Thyroid gland (tissue), 4 donors: ENCODE measurements at regions not wholly inside any gene's neighbourhood (a gene's known extent, or its start where the extent isn't known, plus 50 kb on each side); places are given as distances from the start of the nearest gene placed in this dataset.

Source experiments
- DNase-seq, 2 donors: peaks; one replicate each; pipeline ENCODE4 v3.0.0-alpha.2; 2019
- H3K27ac ChIP-seq, 3 donors: fragments of 200-600 bp; sonication (generic); 1 replicate in 2 of 3; 2 replicates in 1 of 3; pipeline ENCODE4 v1.5.1; 2016 to 2019; ENCODE audit warnings: mild to moderate bottlenecking in 1 of 3, moderate library complexity in 1 of 3
- H3K27me3 ChIP-seq: fragments of 200-600 bp; sonication (generic); one replicate; pipeline ENCODE4 v1.5.1; 2019
- H3K36me3 ChIP-seq, 2 donors: fragments of 200-600 bp; sonication (generic); one replicate each; pipeline ENCODE4 v1.5.1; 2016 to 2019
- H3K4me1 ChIP-seq, 2 donors: fragments of 200-600 bp; sonication (generic); one replicate each; pipeline ENCODE4 v1.5.1; 2017 to 2019
- H3K4me3 ChIP-seq, 3 donors: fragments of 200-600 bp; sonication (generic); replicated peaks in 1 of 3; 1 replicate in 2 of 3; 2 replicates in 1 of 3; pipeline ENCODE4 v1.5.1; 2016; ENCODE audit warnings: mild to moderate bottlenecking in 1 of 3
- H3K9me3 ChIP-seq: fragments of 200-600 bp; sonication (generic); one replicate; pipeline ENCODE4 v1.5.1; 2017
- POLR2A ChIP-seq, 2 donors: fragments of 450-650 bp; IDR thresholded peaks; one replicate each; pipeline ENCODE4 v1.6.1; 2017; ENCODE audit warnings: antibody characterized with exemption in 2 of 2, mild to moderate bottlenecking in 2 of 2, moderate library complexity in 1 of 2
- WGBS, 2 donors: methylation state at CpG; one replicate each; pipeline ENCODE4 v1.1.5; 2017; 5-methylcytosine and 5-hydroxymethylcytosine counted together
- intact Hi-C: fragments of 100-400 bp; cut with DNase I; formaldehyde crosslinking; loops from one replicate; pipeline ENCODE4 v1.15.1; 2023
- TF ChIP-seq, protein P1 (sequence below), 6 experiments: fragments of 200-600 bp in 3 of 6; fragments of 450-650 bp in 3 of 6; sonication (generic) in 3 of 6; IDR thresholded peaks; one replicate each; pipeline ENCODE4 v1.5.1; 2016 to 2019; ENCODE audit warnings: antibody characterized with exemption in 6 of 6, mild to moderate bottlenecking in 2 of 6, inconsistent platforms in 1 of 6, moderate library complexity in 1 of 6

DNA sequence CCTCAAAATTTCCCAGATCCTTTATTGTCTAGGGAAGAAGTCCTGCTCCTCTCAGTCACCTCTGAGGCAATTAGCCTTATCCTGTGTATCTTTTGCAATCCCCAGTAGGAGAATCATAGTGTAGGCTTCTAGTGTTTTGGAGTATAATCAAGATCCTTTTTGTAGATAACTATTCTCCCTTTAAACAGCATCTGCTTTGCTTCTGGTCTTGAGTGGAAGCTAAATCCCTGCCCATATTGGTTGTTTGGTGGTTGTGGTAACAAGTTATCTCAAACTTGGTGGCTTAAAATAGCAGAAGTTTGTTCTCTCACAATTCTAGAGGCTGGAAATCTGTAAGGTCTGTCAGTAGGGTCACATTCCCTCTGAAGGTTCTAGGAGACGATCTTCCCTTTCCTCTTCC, 217.5 kb upstream of the RASGRP1 start:
- intact Hi-C loops = no loop called here
- DNase-seq = no peak
- no peak overlapping the region for H3K4me3 ChIP-seq

DNA sequence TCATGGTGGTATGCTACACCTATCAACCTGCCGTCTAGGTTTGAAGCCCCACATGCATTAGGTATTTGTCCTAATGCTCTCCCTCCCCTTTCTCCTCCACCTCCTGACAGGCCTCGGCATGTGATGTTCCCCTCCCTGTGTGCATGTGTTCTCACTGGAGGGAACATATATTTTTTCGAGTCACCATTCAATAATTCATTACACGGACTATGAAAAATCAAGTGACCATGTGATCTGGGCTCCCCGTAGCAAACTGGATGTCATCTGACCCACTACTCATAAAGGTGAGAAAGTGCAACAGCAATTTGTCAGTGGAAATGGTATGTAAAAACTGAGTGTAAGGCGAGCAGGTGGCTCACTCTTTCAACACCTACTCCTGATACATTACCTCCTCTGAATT, 224.3 kb upstream of the RASGRP1 start:
- WGBS, 2 donors = 80 to 88% methylated on average over 6 of the region's 6 CpGs
- intact Hi-C loops = no loop called here
- no peak overlapping the region for H3K4me3 ChIP-seq
- H3K9me3 ChIP-seq = no peaks in the 10 kb centered on the region
- no peaks in the 10 kb centered on the region for H3K36me3 ChIP-seq
- H3K4me1 ChIP-seq = no peaks in the 10 kb centered on the region
- no peaks in the 10 kb centered on the region for H3K27me3 ChIP-seq
- no peak overlapping the region for H3K27ac ChIP-seq
- TF ChIP-seq POLR2A (IDR thresholded peaks at IDR 0.05) = no peak
- TF ChIP-seq, protein P1, sequence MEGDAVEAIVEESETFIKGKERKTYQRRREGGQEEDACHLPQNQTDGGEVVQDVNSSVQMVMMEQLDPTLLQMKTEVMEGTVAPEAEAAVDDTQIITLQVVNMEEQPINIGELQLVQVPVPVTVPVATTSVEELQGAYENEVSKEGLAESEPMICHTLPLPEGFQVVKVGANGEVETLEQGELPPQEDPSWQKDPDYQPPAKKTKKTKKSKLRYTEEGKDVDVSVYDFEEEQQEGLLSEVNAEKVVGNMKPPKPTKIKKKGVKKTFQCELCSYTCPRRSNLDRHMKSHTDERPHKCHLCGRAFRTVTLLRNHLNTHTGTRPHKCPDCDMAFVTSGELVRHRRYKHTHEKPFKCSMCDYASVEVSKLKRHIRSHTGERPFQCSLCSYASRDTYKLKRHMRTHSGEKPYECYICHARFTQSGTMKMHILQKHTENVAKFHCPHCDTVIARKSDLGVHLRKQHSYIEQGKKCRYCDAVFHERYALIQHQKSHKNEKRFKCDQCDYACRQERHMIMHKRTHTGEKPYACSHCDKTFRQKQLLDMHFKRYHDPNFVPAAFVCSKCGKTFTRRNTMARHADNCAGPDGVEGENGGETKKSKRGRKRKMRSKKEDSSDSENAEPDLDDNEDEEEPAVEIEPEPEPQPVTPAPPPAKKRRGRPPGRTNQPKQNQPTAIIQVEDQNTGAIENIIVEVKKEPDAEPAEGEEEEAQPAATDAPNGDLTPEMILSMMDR (IDR thresholded peaks at IDR 0.05) = no peak
- DNase-seq = no peak

More for the DNA sequence above, 217.5 kb upstream of the RASGRP1 start:
- no peaks in the 10 kb centered on the region for H3K36me3 ChIP-seq
- H3K4me1 ChIP-seq = no peaks in the 10 kb centered on the region
- H3K9me3 ChIP-seq = no peaks in the 10 kb centered on the region
- no peak for TF ChIP-seq POLR2A (IDR thresholded peaks at IDR 0.05)
- TF ChIP-seq, protein P1 (IDR thresholded peaks at IDR 0.05) = no peak
- no peaks in the 10 kb centered on the region for H3K27me3 ChIP-seq
- 83 to 96% methylated on average over 1 of the region's 1 CpG for WGBS, 2 donors
- H3K27ac ChIP-seq = no peak overlapping the region

DNA sequence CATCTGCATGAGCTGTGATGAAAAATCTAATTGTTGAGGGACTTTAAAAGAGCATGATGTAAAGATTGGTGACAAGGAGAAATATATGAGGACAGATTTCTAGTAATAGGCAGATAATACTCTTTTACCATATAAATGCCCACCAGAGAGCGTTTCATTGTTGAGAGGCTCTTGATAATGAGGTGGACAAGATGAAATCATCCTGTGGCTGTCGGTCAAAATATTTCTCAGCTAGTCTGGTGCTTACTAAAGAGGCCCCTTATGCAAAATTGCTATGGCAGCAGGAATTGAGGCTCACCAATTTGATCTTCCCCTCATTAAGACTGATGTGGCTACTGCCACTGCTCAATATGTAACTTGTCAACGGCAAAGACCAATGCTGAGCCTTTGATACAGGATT, 225.0 kb upstream of the RASGRP1 start:
- no peak overlapping the region for H3K27ac ChIP-seq
- H3K4me3 ChIP-seq = no peak overlapping the region
- intact Hi-C loops = no loop called here
- no peaks in the 10 kb centered on the region for H3K36me3 ChIP-seq
- no peak for TF ChIP-seq POLR2A (IDR thresholded peaks at IDR 0.05)
- TF ChIP-seq, protein P1 (IDR thresholded peaks at IDR 0.05) = no peak
- H3K27me3 ChIP-seq = no peaks in the 10 kb centered on the region
- no peak for DNase-seq
- H3K9me3 ChIP-seq = no peaks in the 10 kb centered on the region
- WGBS, 2 donors = 86% methylated on average over 3 of the region's 3 CpGs
- no peaks in the 10 kb centered on the region for H3K4me1 ChIP-seq

DNA sequence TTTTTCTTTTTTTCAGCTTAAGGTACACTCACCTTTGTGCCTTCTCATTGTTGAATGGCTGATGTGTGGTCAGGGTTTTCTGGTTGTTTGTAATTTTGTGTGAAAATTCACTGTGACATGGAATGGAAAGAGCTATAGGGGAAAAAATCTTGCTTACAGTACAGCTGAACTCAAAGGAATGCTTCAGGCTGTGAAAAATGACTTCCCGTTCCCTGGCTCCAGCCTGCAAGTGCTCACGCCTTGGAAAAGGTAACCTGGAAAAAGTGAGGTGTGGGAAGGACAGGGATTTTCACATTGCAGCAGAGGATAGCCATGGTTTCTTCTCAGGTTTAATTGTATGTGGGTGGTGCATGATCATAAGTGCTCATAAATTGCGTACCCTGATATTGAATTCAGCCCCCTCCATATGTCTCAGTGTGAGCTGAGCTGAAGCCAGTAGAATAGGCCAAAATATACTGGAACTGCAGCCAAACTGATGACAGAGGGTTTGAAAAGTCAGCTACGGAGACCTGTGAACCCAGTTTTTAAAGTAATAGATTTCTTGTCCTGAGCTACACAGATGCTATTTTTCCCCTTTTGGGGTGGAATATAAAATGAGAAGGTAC, 228.7 kb upstream of the RASGRP1 start:
- no peak overlapping the region for H3K4me3 ChIP-seq
- intact Hi-C loops = no loop called here

More for the DNA sequence above, 228.7 kb upstream of the RASGRP1 start:
- no peaks in the 10 kb centered on the region for H3K27me3 ChIP-seq
- TF ChIP-seq POLR2A (IDR thresholded peaks at IDR 0.05) = no peak
- TF ChIP-seq, protein P1 (IDR thresholded peaks at IDR 0.05) = no peak
- 63 to 65% methylated on average over 4 of the region's 4 CpGs for WGBS, 2 donors
- DNase-seq = no peak
- no peaks in the 10 kb centered on the region for H3K4me1 ChIP-seq
- no peak overlapping the region for H3K27ac ChIP-seq
- H3K9me3 ChIP-seq = no peaks in the 10 kb centered on the region
- no peaks in the 10 kb centered on the region for H3K36me3 ChIP-seq
